Type B pancreatic cell (in vitro differentiated cells): ENCODE measurements at regions not wholly inside any gene's neighbourhood (a gene's known extent, or its start where the extent isn't known, plus 50 kb on each side); places are given as distances from the start of the nearest gene placed in this dataset.
"Not testable (repeated sequence)": the region's sequence is repeated elsewhere in the genome, so short reads cannot be mapped to it uniquely, and the experiment has no call there.

Experiments used
- DNase-seq: peaks from one replicate; pipeline ENCODE4 v3.0.0; 2021; ENCODE audit warnings: mixed read lengths; ENCODE audit not compliant: unreplicated experiment; ENCODE audit errors: extremely low spot score
- H3K27ac Mint-ChIP-seq: 2 replicates; pipeline ENCODE4 v1.8.0; 2021; ENCODE audit warnings: mild to moderate bottlenecking, mixed read lengths
- H3K27me3 Mint-ChIP-seq: 2 replicates; pipeline ENCODE4 v1.8.0; 2021; ENCODE audit warnings: mixed read lengths
- H3K36me3 Mint-ChIP-seq: 2 replicates; pipeline ENCODE4 v1.8.0; 2021; ENCODE audit warnings: mixed read lengths
- H3K4me1 Mint-ChIP-seq: one replicate; pipeline ENCODE4 v1.8.0; 2021; ENCODE audit warnings: mixed read lengths; ENCODE audit not compliant: unreplicated experiment
- H3K4me3 Mint-ChIP-seq: 2 replicates; pipeline ENCODE4 v1.8.0; 2021; ENCODE audit warnings: mild to moderate bottlenecking, mixed read lengths
- H3K9me3 Mint-ChIP-seq: 2 replicates; pipeline ENCODE4 v1.8.0; 2021; ENCODE audit warnings: mixed read lengths

GRCh38 chr2:111302397-111303218 lies 181.9 kb downstream of the BCL2L11 start:
- H3K4me3 Mint-ChIP-seq, H3K27me3 Mint-ChIP-seq, H3K4me1 Mint-ChIP-seq, H3K27ac Mint-ChIP-seq, H3K9me3 Mint-ChIP-seq, H3K36me3 Mint-ChIP-seq: not testable (repeated sequence)
- DNase-seq: peak; percentile 15

GRCh38 chr2:111307302-111307701 lies 186.6 kb downstream of the BCL2L11 start:
- not testable (repeated sequence) for H3K27me3 Mint-ChIP-seq, H3K36me3 Mint-ChIP-seq
- peak; percentile 36 for DNase-seq

GRCh38 chr2:111309231-111310075 lies 188.7 kb downstream of the BCL2L11 start:
- not testable (repeated sequence) for H3K9me3 Mint-ChIP-seq, H3K36me3 Mint-ChIP-seq, H3K27me3 Mint-ChIP-seq, H3K27ac Mint-ChIP-seq, H3K4me3 Mint-ChIP-seq, H3K4me1 Mint-ChIP-seq
- DNase-seq: peak; percentile 45

More at GRCh38 chr2:111307302-111307701, 186.6 kb downstream of the BCL2L11 start:
- not testable (repeated sequence) for H3K9me3 Mint-ChIP-seq, H3K4me3 Mint-ChIP-seq, H3K27ac Mint-ChIP-seq, H3K4me1 Mint-ChIP-seq

GRCh38 chr2:111310395-111310794 lies 189.7 kb downstream of the BCL2L11 start:
- DNase-seq: peak; percentile 13
- H3K9me3 Mint-ChIP-seq, H3K4me1 Mint-ChIP-seq, H3K27me3 Mint-ChIP-seq, H3K36me3 Mint-ChIP-seq, H3K27ac Mint-ChIP-seq, H3K4me3 Mint-ChIP-seq: not testable (repeated sequence)

GRCh38 chr2:111311568-111311967 lies 190.9 kb downstream of the BCL2L11 start:
- not testable (repeated sequence) for H3K4me3 Mint-ChIP-seq, H3K9me3 Mint-ChIP-seq, H3K4me1 Mint-ChIP-seq, H3K27ac Mint-ChIP-seq, DNase-seq, H3K27me3 Mint-ChIP-seq, H3K36me3 Mint-ChIP-seq

GRCh38 chr2:111312897-111313607 lies 192.3 kb downstream of the BCL2L11 start:
- not testable (repeated sequence) for H3K27me3 Mint-ChIP-seq, H3K4me3 Mint-ChIP-seq, H3K36me3 Mint-ChIP-seq, H3K4me1 Mint-ChIP-seq, H3K27ac Mint-ChIP-seq, DNase-seq, H3K9me3 Mint-ChIP-seq

GRCh38 chr2:111313711-111314110 lies 193.0 kb downstream of the BCL2L11 start:
- not testable (repeated sequence) for H3K4me1 Mint-ChIP-seq, H3K9me3 Mint-ChIP-seq, H3K27me3 Mint-ChIP-seq, H3K4me3 Mint-ChIP-seq, H3K36me3 Mint-ChIP-seq, H3K27ac Mint-ChIP-seq, DNase-seq

- H3K27me3 Mint-ChIP-seq, H3K36me3 Mint-ChIP-seq, H3K27ac Mint-ChIP-seq: not testable (repeated sequence)
Measured at GRCh38 chr2:111315188-111315917, 194.6 kb downstream of the BCL2L11 start.

GRCh38 chr2:111316221-111316741 lies 195.6 kb downstream of the BCL2L11 start:
- H3K36me3 Mint-ChIP-seq, H3K27ac Mint-ChIP-seq, DNase-seq, H3K9me3 Mint-ChIP-seq, H3K4me3 Mint-ChIP-seq, H3K4me1 Mint-ChIP-seq, H3K27me3 Mint-ChIP-seq: not testable (repeated sequence)

More at GRCh38 chr2:111315188-111315917, 194.6 kb downstream of the BCL2L11 start:
- not testable (repeated sequence) for DNase-seq, H3K9me3 Mint-ChIP-seq, H3K4me1 Mint-ChIP-seq, H3K4me3 Mint-ChIP-seq

GRCh38 chr2:111316881-111317549 lies 196.3 kb downstream of the BCL2L11 start:
- H3K4me3 Mint-ChIP-seq, H3K4me1 Mint-ChIP-seq, H3K36me3 Mint-ChIP-seq, DNase-seq, H3K27ac Mint-ChIP-seq, H3K27me3 Mint-ChIP-seq, H3K9me3 Mint-ChIP-seq: not testable (repeated sequence)

- H3K27me3 Mint-ChIP-seq, DNase-seq, H3K4me1 Mint-ChIP-seq, H3K9me3 Mint-ChIP-seq, H3K4me3 Mint-ChIP-seq, H3K36me3 Mint-ChIP-seq, H3K27ac Mint-ChIP-seq: not testable (repeated sequence)
Measured at GRCh38 chr2:111319552-111319951, 198.8 kb downstream of the BCL2L11 start.

- H3K4me1 Mint-ChIP-seq, H3K27ac Mint-ChIP-seq, H3K9me3 Mint-ChIP-seq, H3K36me3 Mint-ChIP-seq, H3K4me3 Mint-ChIP-seq, H3K27me3 Mint-ChIP-seq, DNase-seq: not testable (repeated sequence)
Measured at GRCh38 chr2:111320264-111320663, 199.6 kb downstream of the BCL2L11 start.
